ENCODE measurements at regions not wholly inside any gene's neighbourhood (a gene's known extent, or its start where the extent isn't known, plus 50 kb on each side); places are given as distances from the start of the nearest gene placed in this dataset.

GRCh38 chr21:27681038-27681437 is 714.1 kb upstream of the ADAMTS5 start:
- no peak for TF ChIP-seq STAT1 (IDR thresholded peaks at IDR 0.05; ENCODE audit: unreplicated experiment)
- no peak for TF ChIP-seq CTCF (conservative IDR thresholded peaks at IDR 0.05; ENCODE audit: low read depth in 2 of 2)
- TF ChIP-seq REST (IDR thresholded peaks at IDR 0.05; ENCODE audit: unreplicated experiment): no peak
- TF ChIP-seq POLR2AphosphoS5 (IDR thresholded peaks at IDR 0.05; ENCODE audit: low read depth): no peak
- no peak for TF ChIP-seq EZH2phosphoT487 (IDR thresholded peaks at IDR 0.05; ENCODE audit: unreplicated experiment)
- no peak for TF ChIP-seq EZH2 (IDR thresholded peaks at IDR 0.05; ENCODE audit: low read depth, unreplicated experiment)
- TF ChIP-seq ZNF114 (CRISPR knock-in tag; IDR thresholded peaks at IDR 0.05): no peak
- TF ChIP-seq JUNB (IDR thresholded peaks at IDR 0.05; ENCODE audit: unreplicated experiment): no peak
- TF ChIP-seq ETS1 (IDR thresholded peaks at IDR 0.05): no peak
- TF ChIP-seq CREB1 (CRISPR knock-in tag; IDR thresholded peaks at IDR 0.05; ENCODE audit: low read depth): no peak
- TF ChIP-seq NANOG (IDR thresholded peaks at IDR 0.05; ENCODE audit: borderline replicate concordance): no peak
- TF ChIP-seq ZNF331 (CRISPR knock-in tag; IDR thresholded peaks at IDR 0.05; ENCODE audit: low read depth): no peak
- TF ChIP-seq ZNF462 (CRISPR knock-in tag; IDR thresholded peaks at IDR 0.05): no peak

Data from GM23338 (cell line).